CD8-positive, alpha-beta memory T cell (primary cell): ENCODE measurements at regions not wholly inside any gene's neighbourhood (a gene's known extent, or its start where the extent isn't known, plus 50 kb on each side); places are given as distances from the start of the nearest gene placed in this dataset.

Source experiments
- CTCF ChIA-PET: fragments of 350-600 bp; sonication (Branson Sonifier 250); formaldehyde crosslinking; loops from one replicate; lab custom pipeline; 2021; ENCODE audit warnings: antibody characterized with exemption; lab: Charles Lee
- POLR2A ChIA-PET: fragments of 350-600 bp; sonication (Branson Sonifier 250); formaldehyde crosslinking; loops from one replicate; lab custom pipeline; 2021; ENCODE audit warnings: antibody characterized with exemption; lab: Charles Lee
- DNase-seq, 5 donors: peaks; one replicate each; pipeline versions ENCODE4 v3.0.0 to v3.0.0-alpha.2; 2020 to 2022; ENCODE audit warnings: mixed read lengths in 1 of 5
- H3K27ac ChIP-seq: one replicate; pipeline ENCODE4 v1.7.0; 2013; ENCODE audit warnings: low read depth, mild to moderate bottlenecking, low read length, moderate library complexity
- H3K27me3 ChIP-seq: 2 replicates; pipeline ENCODE4 v1.7.0; 2013; ENCODE audit warnings: low read length, mild to moderate bottlenecking; ENCODE audit not compliant: insufficient read depth, poor library complexity, severe bottlenecking
- H3K36me3 ChIP-seq: 2 replicates; pipeline ENCODE4 v1.7.0; 2013; ENCODE audit warnings: mild to moderate bottlenecking, low read length, moderate library complexity; ENCODE audit not compliant: insufficient read depth
- H3K4me1 ChIP-seq: 2 replicates; pipeline ENCODE4 v1.7.0; 2013; ENCODE audit warnings: mild to moderate bottlenecking, low read length, moderate library complexity; ENCODE audit not compliant: insufficient read depth
- H3K4me3 ChIP-seq: 2 replicates; pipeline ENCODE4 v1.7.0; 2013; ENCODE audit warnings: mild to moderate bottlenecking, low read length
- H3K9me3 ChIP-seq: 2 replicates; pipeline ENCODE4 v1.7.0; 2013; ENCODE audit warnings: mild to moderate bottlenecking, low read length
- H3K27ac Mint-ChIP-seq, 8 donors: one replicate each; pipeline ENCODE4 v1.8.0; 2020 to 2021; ENCODE audit warnings: mixed read lengths in 8 of 8, mild to moderate bottlenecking in 6 of 8, inconsistent platforms in 3 of 8, moderate library complexity in 3 of 8
- H3K27me3 Mint-ChIP-seq, 2 donors: one replicate each; pipeline ENCODE4 v1.8.0; 2020 to 2021; ENCODE audit warnings: mixed read lengths in 2 of 2, mild to moderate bottlenecking in 1 of 2, moderate library complexity in 1 of 2
- H3K36me3 Mint-ChIP-seq, 3 donors: one replicate each; pipeline ENCODE4 v1.8.0; 2020 to 2021; ENCODE audit warnings: mixed read lengths in 3 of 3, inconsistent platforms in 1 of 3, mild to moderate bottlenecking in 1 of 3
- H3K4me1 Mint-ChIP-seq, 3 donors: one replicate each; pipeline ENCODE4 v1.8.0; 2020 to 2021; ENCODE audit warnings: mixed read lengths in 3 of 3, inconsistent platforms in 1 of 3, mild to moderate bottlenecking in 1 of 3
- H3K4me3 Mint-ChIP-seq, 7 donors: one replicate each; pipeline ENCODE4 v1.8.0; 2020 to 2021; ENCODE audit warnings: mixed read lengths in 7 of 7, mild to moderate bottlenecking in 6 of 7, moderate library complexity in 4 of 7, inconsistent platforms in 2 of 7
- H3K9me3 Mint-ChIP-seq, 5 donors: one replicate each; pipeline ENCODE4 v1.8.0; 2020 to 2022; ENCODE audit warnings: mixed read lengths in 5 of 5, mild to moderate bottlenecking in 3 of 5, moderate library complexity in 2 of 5, inconsistent platforms in 1 of 5

DNA sequence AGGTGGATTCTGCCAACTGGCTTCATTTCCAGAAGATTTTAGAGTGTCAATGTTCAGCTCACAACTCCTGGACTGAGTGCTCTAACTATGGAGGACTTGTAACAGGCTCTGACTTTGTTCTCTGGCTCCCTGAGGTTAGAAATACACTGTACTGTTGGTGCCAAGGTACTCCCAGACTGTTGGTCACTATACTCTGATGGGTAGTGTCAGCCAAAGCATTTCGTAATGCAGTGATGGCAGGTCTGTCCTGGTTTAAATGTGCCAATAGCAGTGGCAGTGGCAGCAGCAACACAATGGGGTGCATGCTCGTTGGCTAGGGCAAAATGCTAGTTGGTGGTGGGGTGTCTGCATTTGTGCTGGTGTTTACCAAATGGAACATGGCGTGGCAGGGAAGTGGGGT lies 472.2 kb downstream of the TDRD3 start:
- POLR2A ChIA-PET = no interaction called here
- Mint-ChIP-seq H3K4me1 (no peaks in the 10 kb centered on the region), H3K36me3 (no peaks in the 10 kb centered on the region), H3K27ac (no peak overlapping the region), H3K4me3 (no peak overlapping the region), H3K27me3 (no peaks in the 10 kb centered on the region), H3K9me3 (peaks cover 16 to 34% (median 25%) of the 10 kb centered on the region in 5 donors)
- Histone ChIP-seq H3K4me1 (no peaks in the 10 kb centered on the region), H3K4me3 (no peak overlapping the region), H3K27me3 (no peaks in the 10 kb centered on the region), H3K9me3 (no peaks in the 10 kb centered on the region), H3K27ac (no peak overlapping the region), H3K36me3 (no peaks in the 10 kb centered on the region)
- no peak for DNase-seq
- CTCF ChIA-PET = no interaction called here

DNA sequence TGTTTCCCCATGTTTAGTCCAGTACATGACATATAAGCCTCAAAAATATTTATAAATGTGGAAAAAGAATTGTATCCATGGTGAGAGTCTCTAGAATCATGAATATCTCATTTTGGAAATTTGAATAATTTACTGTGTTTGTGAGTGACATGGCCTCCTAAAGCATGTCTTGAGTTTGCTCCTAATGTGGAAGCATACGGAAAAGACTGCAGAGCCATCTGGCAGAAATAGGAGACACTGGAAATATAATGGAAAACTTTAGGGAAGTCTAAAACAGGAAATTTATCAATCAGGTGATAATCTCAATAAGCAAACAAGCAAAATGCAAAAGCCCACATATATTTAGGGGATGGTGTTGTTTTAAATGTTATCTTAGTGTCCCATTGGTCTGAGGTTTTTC lies 465.0 kb downstream of the TDRD3 start:
- Histone ChIP-seq H3K4me3 (no peak overlapping the region), H3K4me1 (no peaks in the 10 kb centered on the region), H3K27ac (no peak overlapping the region), H3K36me3 (no peaks in the 10 kb centered on the region), H3K27me3 (no peaks in the 10 kb centered on the region), H3K9me3 (no peaks in the 10 kb centered on the region)
- H3K4me1 Mint-ChIP-seq = no peaks in the 10 kb centered on the region
- H3K9me3 Mint-ChIP-seq = peaks cover 9 to 22% (median 13%) of the 10 kb centered on the region in 5 donors
- DNase-seq = no peak
- H3K27ac Mint-ChIP-seq = no peak overlapping the region
- POLR2A ChIA-PET = no interaction called here
- no peaks in the 10 kb centered on the region for H3K36me3 Mint-ChIP-seq
- CTCF ChIA-PET = no interaction called here
- H3K4me3 Mint-ChIP-seq = no peak overlapping the region
- no peaks in the 10 kb centered on the region for H3K27me3 Mint-ChIP-seq

DNA sequence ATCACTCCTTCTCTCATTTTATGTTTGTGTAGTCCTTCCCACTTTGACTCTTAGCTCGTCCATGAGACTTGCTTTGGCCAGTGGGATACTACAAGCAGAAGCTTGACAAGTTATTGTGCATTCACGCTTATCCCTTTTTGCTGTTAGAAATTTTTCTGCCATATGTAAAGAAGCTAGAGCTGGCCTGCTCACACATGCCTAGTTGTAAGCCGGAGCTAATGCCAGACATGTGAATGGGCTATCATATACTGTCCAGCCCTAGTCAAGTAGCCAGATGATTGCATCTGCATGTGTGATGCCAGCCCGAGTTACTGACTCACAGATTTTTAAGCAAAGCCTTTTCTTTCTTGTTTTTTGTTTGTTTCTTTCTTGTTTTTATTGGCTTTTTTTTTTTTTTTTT lies 460.7 kb downstream of the TDRD3 start:
- Histone ChIP-seq H3K4me3 (no peak overlapping the region), H3K36me3 (no peaks in the 10 kb centered on the region), H3K4me1 (no peaks in the 10 kb centered on the region), H3K27me3 (no peaks in the 10 kb centered on the region), H3K9me3 (no peaks in the 10 kb centered on the region), H3K27ac (no peak overlapping the region)
- ChIA-PET POLR2A (no interaction called here), CTCF (no interaction called here)
- no peaks in the 10 kb centered on the region for H3K27me3 Mint-ChIP-seq
- H3K9me3 Mint-ChIP-seq = peaks cover 4 to 12% (median 7%) of the 10 kb centered on the region in 5 donors
- no peaks in the 10 kb centered on the region for H3K4me1 Mint-ChIP-seq
- no peaks in the 10 kb centered on the region for H3K36me3 Mint-ChIP-seq
- no peak overlapping the region for H3K4me3 Mint-ChIP-seq
- no peak overlapping the region for H3K27ac Mint-ChIP-seq
- DNase-seq = no peak

DNA sequence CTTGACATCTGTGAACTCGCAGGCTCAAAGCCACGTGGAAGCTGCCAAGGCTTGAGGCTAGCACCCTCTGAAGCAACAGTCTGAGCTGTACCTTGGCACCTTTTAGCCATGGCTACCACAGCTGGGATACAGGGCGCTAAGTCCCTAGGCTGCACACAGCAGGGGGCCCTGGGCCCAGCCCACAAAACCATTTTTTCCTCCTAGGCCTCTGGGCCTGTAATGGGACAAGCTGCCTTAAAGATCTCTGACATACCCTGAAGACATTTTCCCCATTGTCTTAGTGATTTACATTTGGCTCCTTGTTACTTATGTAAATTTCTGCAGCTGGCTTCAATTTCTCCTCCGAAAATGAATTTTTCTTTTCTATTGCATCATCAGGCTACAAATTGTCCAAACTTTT lies 455.9 kb downstream of the TDRD3 start:
- H3K27ac Mint-ChIP-seq = no peak overlapping the region
- POLR2A ChIA-PET = no interaction called here

DNA sequence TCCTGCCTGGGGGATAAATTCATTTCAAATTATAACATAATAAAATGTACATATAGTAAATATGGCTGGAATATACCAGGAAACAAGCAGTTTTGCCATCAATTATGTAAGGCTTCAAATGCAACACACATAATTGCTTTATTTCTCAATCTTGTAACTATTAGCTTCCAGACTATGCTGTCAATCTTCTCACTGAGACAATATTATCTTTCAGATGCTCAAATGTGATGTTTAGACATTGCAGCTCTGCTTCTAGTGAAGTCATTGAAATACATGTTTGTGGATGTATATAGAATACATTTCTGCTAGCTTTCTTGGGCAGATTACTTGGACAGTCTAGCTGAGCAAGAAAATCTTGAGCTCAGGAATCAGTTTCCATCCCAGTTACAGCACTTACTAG lies 454.4 kb downstream of the TDRD3 start:
- Mint-ChIP-seq H3K4me3 (no peak overlapping the region), H3K4me1 (no peaks in the 10 kb centered on the region), H3K27ac (no peak overlapping the region), H3K27me3 (no peaks in the 10 kb centered on the region), H3K36me3 (no peaks in the 10 kb centered on the region), H3K9me3 (peaks cover 6 to 34% (median 21%) of the 10 kb centered on the region in 5 donors)
- no peaks in the 10 kb centered on the region for H3K36me3 ChIP-seq
- ChIA-PET POLR2A (no interaction called here), CTCF (no interaction called here)
- DNase-seq = no peak
- no peak overlapping the region for H3K4me3 ChIP-seq
- H3K4me1 ChIP-seq = no peaks in the 10 kb centered on the region
- no peaks in the 10 kb centered on the region for H3K27me3 ChIP-seq
- no peaks in the 10 kb centered on the region for H3K9me3 ChIP-seq
- H3K27ac ChIP-seq = no peak overlapping the region

More for the DNA sequence above, 455.9 kb downstream of the TDRD3 start:
- Histone ChIP-seq H3K9me3 (no peaks in the 10 kb centered on the region), H3K27ac (no peak overlapping the region), H3K4me1 (no peaks in the 10 kb centered on the region), H3K36me3 (no peaks in the 10 kb centered on the region), H3K27me3 (no peaks in the 10 kb centered on the region), H3K4me3 (no peak overlapping the region)
- Mint-ChIP-seq H3K4me3 (no peak overlapping the region), H3K9me3 (peaks cover 6 to 28% (median 19%) of the 10 kb centered on the region in 5 donors), H3K36me3 (no peaks in the 10 kb centered on the region), H3K4me1 (no peaks in the 10 kb centered on the region), H3K27me3 (no peaks in the 10 kb centered on the region)
- DNase-seq = no peak
- CTCF ChIA-PET = no interaction called here

DNA sequence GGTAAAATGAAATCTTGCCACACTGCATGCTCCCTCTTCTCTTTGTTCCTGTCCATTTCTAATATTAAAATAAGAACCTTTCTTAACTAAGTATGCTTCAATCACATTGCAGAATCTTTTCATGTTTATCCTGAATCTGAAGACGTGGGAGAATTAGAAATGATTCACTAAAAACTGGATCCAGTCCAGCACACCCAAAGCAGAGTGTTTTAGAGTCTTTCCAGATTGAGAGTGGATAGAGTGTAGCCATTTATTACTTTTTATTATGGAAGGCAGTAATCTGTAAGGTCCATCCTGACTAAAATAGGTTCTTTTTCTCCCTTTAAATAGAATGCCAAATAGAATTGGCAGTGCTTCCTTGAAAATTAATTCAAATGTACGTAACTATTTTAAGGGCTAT lies 453.5 kb downstream of the TDRD3 start:
- no peaks in the 10 kb centered on the region for H3K36me3 ChIP-seq
- DNase-seq = no peak
- H3K4me3 ChIP-seq = no peak overlapping the region
- Mint-ChIP-seq H3K27ac (no peak overlapping the region), H3K36me3 (no peaks in the 10 kb centered on the region), H3K4me3 (no peak overlapping the region), H3K4me1 (no peaks in the 10 kb centered on the region), H3K9me3 (peaks cover 6 to 39% (median 21%) of the 10 kb centered on the region in 5 donors), H3K27me3 (no peaks in the 10 kb centered on the region)
- ChIA-PET POLR2A (no interaction called here), CTCF (no interaction called here)
- H3K27ac ChIP-seq = no peak overlapping the region
- no peaks in the 10 kb centered on the region for H3K27me3 ChIP-seq
- no peaks in the 10 kb centered on the region for H3K4me1 ChIP-seq
- H3K9me3 ChIP-seq = no peaks in the 10 kb centered on the region

DNA sequence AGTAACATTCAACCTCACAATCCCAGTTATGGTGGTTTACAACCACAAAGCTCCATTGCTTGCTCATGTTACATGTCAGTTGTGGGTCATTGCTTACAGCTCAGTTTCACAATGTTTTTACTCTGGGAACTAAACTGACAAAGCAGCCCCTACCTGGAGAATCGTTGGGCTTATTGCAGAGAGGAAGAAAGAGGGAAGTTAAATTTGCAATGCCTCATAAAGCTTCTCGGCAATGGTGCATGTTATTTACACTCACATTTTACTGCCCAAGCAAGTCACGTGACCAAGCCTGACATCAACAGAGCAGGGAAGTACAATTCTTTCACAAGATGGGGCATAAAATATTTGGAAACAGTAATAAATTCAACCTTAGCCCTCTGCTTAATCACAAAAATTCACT lies 441.6 kb downstream of the TDRD3 start:
- CTCF ChIA-PET = no interaction called here
- H3K27me3 ChIP-seq = no peaks in the 10 kb centered on the region
- POLR2A ChIA-PET = no interaction called here
- Mint-ChIP-seq H3K27ac (no peak overlapping the region), H3K4me3 (no peak overlapping the region), H3K36me3 (no peaks in the 10 kb centered on the region), H3K27me3 (no peaks in the 10 kb centered on the region), H3K4me1 (no peaks in the 10 kb centered on the region), H3K9me3 (peaks cover 0 to 31% (median 8%) of the 10 kb centered on the region in 5 donors)
- no peaks in the 10 kb centered on the region for H3K4me1 ChIP-seq
- H3K4me3 ChIP-seq = no peak overlapping the region
- H3K9me3 ChIP-seq = no peaks in the 10 kb centered on the region
- H3K27ac ChIP-seq = no peak overlapping the region
- no peak for DNase-seq
- no peaks in the 10 kb centered on the region for H3K36me3 ChIP-seq

DNA sequence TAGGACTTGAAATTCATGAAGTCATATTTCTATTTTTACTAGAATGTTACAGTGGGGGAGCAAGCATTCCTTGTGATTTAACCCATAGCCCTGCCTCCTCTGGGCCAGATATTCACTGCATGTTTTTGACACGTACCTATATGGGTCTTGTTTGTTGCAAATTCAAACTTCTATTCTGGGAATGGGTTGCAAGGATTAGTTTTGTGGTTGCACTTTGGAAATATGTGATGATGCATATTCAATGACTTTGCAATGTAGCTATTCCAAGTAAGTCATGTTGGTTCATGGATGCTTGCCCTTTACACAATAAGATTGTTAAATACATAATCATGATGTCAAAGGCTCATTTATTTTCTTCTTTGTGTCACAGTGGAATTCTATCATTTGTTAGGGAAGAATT lies 440.8 kb downstream of the TDRD3 start:
- H3K9me3 Mint-ChIP-seq = peaks cover 4 to 26% (median 8%) of the 10 kb centered on the region in 5 donors
- H3K36me3 ChIP-seq = no peaks in the 10 kb centered on the region
- no peak overlapping the region for H3K27ac Mint-ChIP-seq
- ChIA-PET CTCF (no interaction called here), POLR2A (no interaction called here)
- H3K27me3 Mint-ChIP-seq = no peaks in the 10 kb centered on the region
- no peaks in the 10 kb centered on the region for H3K4me1 ChIP-seq
- H3K27ac ChIP-seq = no peak overlapping the region
- no peaks in the 10 kb centered on the region for H3K27me3 ChIP-seq
- DNase-seq = no peak
- H3K9me3 ChIP-seq = no peaks in the 10 kb centered on the region
- H3K4me3 ChIP-seq = no peak overlapping the region
- no peaks in the 10 kb centered on the region for H3K36me3 Mint-ChIP-seq
- H3K4me1 Mint-ChIP-seq = no peaks in the 10 kb centered on the region
- H3K4me3 Mint-ChIP-seq = no peak overlapping the region

DNA sequence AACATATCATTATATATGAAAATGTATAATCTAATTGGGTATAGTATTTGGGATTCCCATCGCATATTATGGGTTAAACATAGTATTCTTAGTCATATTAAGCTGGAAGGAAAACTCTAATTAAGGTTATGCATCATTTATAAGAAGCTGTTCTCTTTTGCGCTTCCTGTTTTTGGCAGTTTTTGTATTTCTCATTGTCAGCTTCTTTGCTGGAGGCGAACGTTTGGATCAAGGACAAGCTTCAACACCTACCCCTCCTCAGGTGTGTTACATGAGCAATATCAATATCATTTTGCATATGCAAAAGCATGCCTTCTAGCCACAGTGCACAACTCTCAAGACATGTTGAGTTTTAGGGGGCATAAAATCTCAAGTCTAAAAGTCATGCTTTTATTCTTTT lies 439.8 kb downstream of the TDRD3 start:
- H3K4me3 ChIP-seq = no peak overlapping the region
- no peak overlapping the region for H3K4me3 Mint-ChIP-seq

More for the DNA sequence above, 439.8 kb downstream of the TDRD3 start:
- Mint-ChIP-seq H3K4me1 (no peaks in the 10 kb centered on the region), H3K27me3 (no peaks in the 10 kb centered on the region), H3K9me3 (peaks cover 4 to 16% (median 8%) of the 10 kb centered on the region in 5 donors), H3K27ac (no peak overlapping the region), H3K36me3 (no peaks in the 10 kb centered on the region)
- CTCF ChIA-PET = no interaction called here
- Histone ChIP-seq H3K27ac (no peak overlapping the region), H3K9me3 (no peaks in the 10 kb centered on the region), H3K36me3 (no peaks in the 10 kb centered on the region), H3K4me1 (no peaks in the 10 kb centered on the region), H3K27me3 (no peaks in the 10 kb centered on the region)
- DNase-seq = no peak
- POLR2A ChIA-PET = no interaction called here
